Stimulated activated naive CD8-positive, alpha-beta T cell treated with anti-CD3 and anti-CD28 coated beads, Interleukin-15, Interleukin-2, amounts not matched to agents 100 U/mL and 50 U/mL, for 24 hours (primary cell): ENCODE measurements at regions not wholly inside any gene's neighbourhood (a gene's known extent, or its start where the extent isn't known, plus 50 kb on each side); places are given as distances from the start of the nearest gene placed in this dataset.

Experiments used
- ATAC-seq: fragments of 150-1000 bp; cut with Tn5 transposase; one replicate; pipeline ENCODE4 v1.10.0; 2021
- DNase-seq: peaks from one replicate; pipeline ENCODE4 v3.0.0; 2021

GRCh38 chr13:109644069-109644750 lies 142.2 kb downstream of the IRS2 start:
- DNase-seq (no peak), ATAC-seq (no peak)

GRCh38 chr13:109642358-109642757 lies 144.0 kb downstream of the IRS2 start:
- ATAC-seq: no peak
- DNase-seq: no peak

GRCh38 chr13:109636736-109637135 lies 149.6 kb downstream of the IRS2 start:
- ATAC-seq: no peak
- no peak for DNase-seq

GRCh38 chr13:109631069-109631468 lies 155.3 kb downstream of the IRS2 start:
- no peak for DNase-seq
- no peak for ATAC-seq

GRCh38 chr13:109630271-109630670 lies 156.1 kb downstream of the IRS2 start:
- no peak for DNase-seq
- no peak for ATAC-seq

- no peak for ATAC-seq
- DNase-seq: no peak
Measured at GRCh38 chr13:109629737-109630136, 156.6 kb downstream of the IRS2 start.

GRCh38 chr13:109628251-109628699 lies 158.1 kb downstream of the IRS2 start:
- no peak for DNase-seq
- no peak for ATAC-seq

- DNase-seq (no peak), ATAC-seq (no peak)
Measured at GRCh38 chr13:109627649-109628048, 158.7 kb downstream of the IRS2 start.

GRCh38 chr13:109626386-109627171 lies 159.8 kb downstream of the IRS2 start:
- DNase-seq: no peak
- ATAC-seq: no peak

GRCh38 chr13:109625156-109625555 lies 161.2 kb downstream of the IRS2 start:
- DNase-seq (no peak), ATAC-seq (no peak)

GRCh38 chr13:109622006-109622405 lies 164.4 kb downstream of the IRS2 start:
- ATAC-seq (no peak), DNase-seq (no peak)

GRCh38 chr13:109615721-109616420 lies 170.5 kb downstream of the IRS2 start:
- ATAC-seq (no peak), DNase-seq (no peak)

- no peak for DNase-seq
- no peak for ATAC-seq
Measured at GRCh38 chr13:109611912-109612691, 174.3 kb downstream of the IRS2 start.

GRCh38 chr13:109610517-109610916 lies 175.9 kb downstream of the IRS2 start:
- ATAC-seq (no peak), DNase-seq (peak; percentile 11)

- ATAC-seq (no peak), DNase-seq (no peak)
Measured at GRCh38 chr13:109608503-109608902, 177.9 kb downstream of the IRS2 start.

- ATAC-seq: no peak
Measured at GRCh38 chr13:109608059-109608458, 178.3 kb downstream of the IRS2 start.

GRCh38 chr13:109606520-109606919 lies 179.9 kb downstream of the IRS2 start:
- DNase-seq (no peak), ATAC-seq (no peak)

More at GRCh38 chr13:109608059-109608458, 178.3 kb downstream of the IRS2 start:
- DNase-seq: no peak

GRCh38 chr13:109605846-109606245 lies 180.5 kb downstream of the IRS2 start:
- DNase-seq: no peak
- no peak for ATAC-seq

GRCh38 chr13:109604894-109605293 lies 181.5 kb downstream of the IRS2 start:
- DNase-seq: no peak
- no peak for ATAC-seq

- no peak for ATAC-seq
- DNase-seq: no peak
Measured at GRCh38 chr13:109602356-109602755, 184.0 kb downstream of the IRS2 start.

- DNase-seq: no peak
- no peak for ATAC-seq
Measured at GRCh38 chr13:109599901-109600657, 186.3 kb downstream of the IRS2 start.
